GM19351 (cell line): ENCODE measurements at regions not wholly inside any gene's neighbourhood (a gene's known extent, or its start where the extent isn't known, plus 50 kb on each side); places are given as distances from the start of the nearest gene placed in this dataset.

Experiments
- ATAC-seq: cut with Tn5 transposase; IDR thresholded peaks from one replicate; pipeline ENCODE4 v1.9.1; 2021; ENCODE audit warnings: mild to moderate bottlenecking, moderate library complexity; ENCODE audit not compliant: unreplicated experiment

- ATAC-seq, result no peak
Measured at GRCh38 chr13:53200498-53201453, 172.2 kb downstream of the OLFM4 start.

- no peak for ATAC-seq
Measured at GRCh38 chr13:53201454-53202225, 173.0 kb downstream of the OLFM4 start.

GRCh38 chr13:53204598-53204997, 176.0 kb downstream of the OLFM4 start:
- no peak for ATAC-seq

- ATAC-seq, result no peak
Measured at GRCh38 chr13:53206455-53206854, 177.8 kb downstream of the OLFM4 start.

GRCh38 chr13:53207556-53207955, 178.9 kb downstream of the OLFM4 start:
- no peak for ATAC-seq

- no peak for ATAC-seq
Measured at GRCh38 chr13:53214433-53214832, 185.8 kb downstream of the OLFM4 start.

GRCh38 chr13:53215563-53215962, 186.9 kb downstream of the OLFM4 start:
- no peak for ATAC-seq

GRCh38 chr13:53216773-53217172, 188.2 kb downstream of the OLFM4 start:
- ATAC-seq, result no peak

- no peak for ATAC-seq
Measured at GRCh38 chr13:53217194-53217593, 188.6 kb downstream of the OLFM4 start.

GRCh38 chr13:53220038-53220437, 191.4 kb downstream of the OLFM4 start:
- ATAC-seq, result no peak

GRCh38 chr13:53237696-53238095, 209.1 kb downstream of the OLFM4 start:
- ATAC-seq, result no peak

GRCh38 chr13:53238261-53238660, 209.6 kb downstream of the OLFM4 start:
- no peak for ATAC-seq

GRCh38 chr13:53240401-53241025, 211.9 kb downstream of the OLFM4 start:
- ATAC-seq, result no peak

GRCh38 chr13:53241891-53242348, 213.3 kb downstream of the OLFM4 start:
- ATAC-seq, result no peak

- ATAC-seq, result no peak
Measured at GRCh38 chr13:53249236-53249635, 220.6 kb downstream of the OLFM4 start.

- peak; percentile 94 for ATAC-seq
Measured at GRCh38 chr13:53250272-53250875, 221.8 kb downstream of the OLFM4 start.

- no peak for ATAC-seq
Measured at GRCh38 chr13:53250977-53251376, 222.4 kb downstream of the OLFM4 start.

GRCh38 chr13:53254500-53254899, 225.9 kb downstream of the OLFM4 start:
- ATAC-seq, result no peak

GRCh38 chr13:53255795-53256194, 227.2 kb downstream of the OLFM4 start:
- ATAC-seq, result no peak

- ATAC-seq, result no peak
Measured at GRCh38 chr13:53260594-53260993, 232.0 kb downstream of the OLFM4 start.
